A549 (cell line): ENCODE measurements at regions not wholly inside any gene's neighbourhood (a gene's known extent, or its start where the extent isn't known, plus 50 kb on each side); places are given as distances from the start of the nearest gene placed in this dataset.

Source experiments
- ATAC-seq, 2 experiments: fragments of 200-7000 bp in 1 of 2; fragments of >200 bp in 1 of 2; cut with Nextera tagmentation in 1 of 2; cut with Tn5 transposase in 1 of 2; 3 replicates each; pipeline versions ENCODE4 v1.8.0 to v1.9.1; 2018 to 2020; ENCODE audit warnings: mild to moderate bottlenecking in 1 of 2, moderate library complexity in 1 of 2
- CTCF ChIA-PET: fragments of 300-600 bp; sonication (Branson Sonifier 250); formaldehyde crosslinking; extraction: SDS; loops from one replicate; lab custom pipeline; 2021; ENCODE audit warnings: antibody characterized with exemption, inconsistent platforms; lab: Yijun Ruan, JAX
- POLR2A ChIA-PET: fragments of 350-600 bp; formaldehyde crosslinking; extraction: SDS; loops from one replicate; lab custom pipeline; 2021; ENCODE audit warnings: antibody characterized with exemption, inconsistent platforms; lab: Yijun Ruan, JAX
- DNase-seq, 2 experiments: peaks; one replicate each; pipeline versions ENCODE4 v3.0.0 to v3.0.0-alpha.2; 2011 to 2016; ENCODE audit warnings: low read depth in 1 of 2, low spot score in 1 of 2
- FAIRE-seq: peaks from 2 replicates; lab custom pipeline; 2011; peaks lifted over from hg19 to GRCh38; lab: Jason Lieb, UNC
- H3K27ac ChIP-seq, 2 experiments: fragments of >200 bp; sonication (Bioruptor Twin); formaldehyde crosslinking; 3 replicates each; pipeline ENCODE4 v1.5.1; 2016 to 2017
- H3K4me1 ChIP-seq: fragments of >200 bp; sonication (Bioruptor Twin); formaldehyde crosslinking; 3 replicates; pipeline ENCODE4 v1.6.1; 2016
- H3K4me2 ChIP-seq: fragments of >200 bp; sonication (Bioruptor Twin); formaldehyde crosslinking; 3 replicates; pipeline ENCODE4 v1.6.1; 2016
- H3K4me3 ChIP-seq: fragments of >200 bp; sonication (Bioruptor Twin); formaldehyde crosslinking; 3 replicates; pipeline ENCODE4 v1.5.1; 2016
- H3K9me3 ChIP-seq: fragments of >200 bp; sonication (Bioruptor Twin); formaldehyde crosslinking; 3 replicates; pipeline ENCODE4 v1.6.1; 2016
- BHLHE40 ChIP-seq: IDR thresholded peaks from 2 replicates; pipeline ENCODE4 v1.6.1; 2012; ENCODE audit warnings: low read depth, low read length, inconsistent platforms
- CEBPB ChIP-seq, 2 experiments: fragments of >200 bp in 1 of 2; sonication (Bioruptor Twin) in 1 of 2; formaldehyde crosslinking in 1 of 2; IDR thresholded peaks; 2 replicates each; pipeline ENCODE4 v1.6.1; 2012 to 2016
- CHD2 ChIP-seq: fragments of 150-350 bp; IDR thresholded peaks from 2 replicates; pipeline ENCODE4 v1.6.1; 2014; ENCODE audit warnings: low read length; ENCODE audit not compliant: partially characterized antibody
- EP300 ChIP-seq, 2 experiments: fragments of >200 bp; sonication (Bioruptor Twin); formaldehyde crosslinking; IDR thresholded peaks; 2 replicates in 1 of 2; 3 replicates in 1 of 2; pipeline ENCODE4 v1.6.1; 2016 to 2017
- ESRRA ChIP-seq: fragments of 150-350 bp; IDR thresholded peaks from 2 replicates; pipeline ENCODE4 v1.6.1; 2014; ENCODE audit warnings: mild to moderate bottlenecking, low read length, borderline replicate concordance
- HDAC2 ChIP-seq: fragments of 200-600 bp; sonication (generic); IDR thresholded peaks from 2 replicates; pipeline ENCODE4 v1.6.1; 2016
- HEYL ChIP-seq: fragments of 250-450 bp; sonication (Bioruptor Pico); IDR thresholded peaks from 2 replicates; pipeline ENCODE4 v1.8.0; 2021; ENCODE audit warnings: mild to moderate bottlenecking, moderate library complexity
- HOXA7 ChIP-seq: fragments of 250-450 bp; sonication (Bioruptor Pico); IDR thresholded peaks from 2 replicates; pipeline ENCODE4 v1.5.0; 2020; ENCODE audit warnings: mild to moderate bottlenecking, moderate library complexity
- HOXB13 ChIP-seq: fragments of 250-450 bp; sonication (Bioruptor Pico); IDR thresholded peaks from 2 replicates; pipeline ENCODE4 v1.5.0; 2020; ENCODE audit warnings: low read depth, mild to moderate bottlenecking, moderate library complexity
- HOXB5 ChIP-seq: fragments of 250-450 bp; sonication (Bioruptor Pico); IDR thresholded peaks from 2 replicates; pipeline ENCODE4 v1.5.0; 2020; ENCODE audit warnings: mild to moderate bottlenecking, moderate library complexity
- MAFK ChIP-seq: fragments of 450-650 bp; IDR thresholded peaks from 2 replicates; pipeline ENCODE4 v1.6.1; 2014; ENCODE audit not compliant: partially characterized antibody
- MAZ ChIP-seq: fragments of 150-350 bp; IDR thresholded peaks from 2 replicates; pipeline ENCODE4 v1.6.1; 2014; ENCODE audit warnings: antibody characterized with exemption, low read depth, low read length, borderline replicate concordance
- NPAS2 ChIP-seq: fragments of 250-450 bp; sonication (Bioruptor Pico); IDR thresholded peaks from 2 replicates; pipeline ENCODE4 v1.8.0; 2022; ENCODE audit warnings: mild to moderate bottlenecking, moderate library complexity, borderline replicate concordance
- PHF8 ChIP-seq: fragments of 200-600 bp; sonication (generic); IDR thresholded peaks from 2 replicates; pipeline ENCODE4 v1.6.1; 2016; ENCODE audit warnings: low read depth, mild to moderate bottlenecking, antibody characterized with exemption, moderate library complexity, borderline replicate concordance
- POLR2A ChIP-seq: IDR thresholded peaks from 2 replicates; pipeline ENCODE4 v1.6.1; 2012; ENCODE audit warnings: mild to moderate bottlenecking, low read length
- POLR2AphosphoS2 ChIP-seq: conservative IDR thresholded peaks from 2 replicates; pipeline ENCODE4 v1.6.1; 2012; ENCODE audit warnings: low read length, improper control_type of control experiment, inconsistent platforms
- RCOR1 ChIP-seq: fragments of 150-350 bp; IDR thresholded peaks from 2 replicates; pipeline ENCODE4 v1.6.1; 2014; ENCODE audit warnings: antibody characterized with exemption, low read length, low read depth
- RFX5 ChIP-seq: fragments of 450-650 bp; IDR thresholded peaks from 2 replicates; pipeline ENCODE4 v1.7.1; 2014; ENCODE audit warnings: antibody characterized with exemption, mild to moderate bottlenecking, moderate library complexity
- TFCP2L1 ChIP-seq: fragments of 250-450 bp; sonication (Bioruptor Pico); IDR thresholded peaks from 2 replicates; pipeline ENCODE4 v1.5.0; 2021; ENCODE audit warnings: mild to moderate bottlenecking
- ZNF302 ChIP-seq: fragments of 250-450 bp; sonication (Bioruptor Pico); IDR thresholded peaks from 2 replicates; pipeline ENCODE4 v1.9.0; 2021; ENCODE audit warnings: inconsistent platforms, mild to moderate bottlenecking, moderate library complexity
- WGBS: methylation state at CpG from one replicate; pipeline ENCODE4 v1.1.6; 2017; ENCODE audit errors: missing lambda C conversion rate; 5-methylcytosine and 5-hydroxymethylcytosine counted together
- TF ChIP-seq, protein P1 (sequence below): fragments of 250-450 bp; sonication (Bioruptor Pico); IDR thresholded peaks from 2 replicates; pipeline ENCODE4 v1.5.0; 2021; ENCODE audit warnings: mild to moderate bottlenecking, moderate library complexity, borderline replicate concordance
- TF ChIP-seq, protein P2 (sequence below): fragments of 250-450 bp; sonication (Bioruptor Pico); IDR thresholded peaks from 2 replicates; pipeline ENCODE4 v1.5.0; 2020; ENCODE audit warnings: low read depth, mild to moderate bottlenecking, moderate library complexity
- TF ChIP-seq, protein P3 (sequence below): IDR thresholded peaks from 2 replicates; pipeline ENCODE4 v1.6.1; 2012
- TF ChIP-seq, protein P4 (sequence below): fragments of 150-350 bp; IDR thresholded peaks from 2 replicates; pipeline ENCODE4 v1.6.1; 2014; ENCODE audit warnings: low read depth, mild to moderate bottlenecking, low read length
- TF ChIP-seq, protein P5 (sequence below): fragments of >200 bp; sonication (Bioruptor Twin); formaldehyde crosslinking; IDR thresholded peaks from 3 replicates; pipeline ENCODE4 v1.5.1; 2016

- Histone ChIP-seq H3K27ac (no peak overlapping the region), H3K4me2 (no peak overlapping the region), H3K4me1 (no peaks in the 10 kb centered on the region), H3K9me3 (no peaks in the 10 kb centered on the region), H3K4me3 (no peak overlapping the region)
- WGBS, result 23% methylated on average over 2 of the region's 2 CpGs
- FAIRE-seq (no peak), ATAC-seq (no peak), DNase-seq (no peak)
- ChIA-PET POLR2A (no interaction called here), CTCF (no interaction called here)
- TF ChIP-seq HOXA7 (CRISPR knock-in tag), result no peak
- TF ChIP-seq, protein P1, sequence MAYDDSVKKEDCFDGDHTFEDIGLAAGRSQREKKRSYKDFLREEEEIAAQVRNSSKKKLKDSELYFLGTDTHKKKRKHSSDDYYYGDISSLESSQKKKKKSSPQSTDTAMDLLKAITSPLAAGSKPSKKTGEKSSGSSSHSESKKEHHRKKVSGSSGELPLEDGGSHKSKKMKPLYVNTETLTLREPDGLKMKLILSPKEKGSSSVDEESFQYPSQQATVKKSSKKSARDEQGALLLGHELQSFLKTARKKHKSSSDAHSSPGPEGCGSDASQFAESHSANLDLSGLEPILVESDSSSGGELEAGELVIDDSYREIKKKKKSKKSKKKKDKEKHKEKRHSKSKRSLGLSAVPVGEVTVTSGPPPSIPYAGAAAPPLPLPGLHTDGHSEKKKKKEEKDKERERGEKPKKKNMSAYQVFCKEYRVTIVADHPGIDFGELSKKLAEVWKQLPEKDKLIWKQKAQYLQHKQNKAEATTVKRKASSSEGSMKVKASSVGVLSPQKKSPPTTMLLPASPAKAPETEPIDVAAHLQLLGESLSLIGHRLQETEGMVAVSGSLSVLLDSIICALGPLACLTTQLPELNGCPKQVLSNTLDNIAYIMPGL (CRISPR knock-in tag), result no peak
- TF ChIP-seq MAZ, result no peak
- TF ChIP-seq MAFK, result no peak
- TF ChIP-seq ZNF302 (CRISPR knock-in tag), result no peak
- TF ChIP-seq HDAC2, result no peak
- no peak for TF ChIP-seq CHD2
- no peak for TF ChIP-seq RFX5
- TF ChIP-seq HOXB5, result no peak
- TF ChIP-seq TFCP2L1, result no peak
- TF ChIP-seq HOXB13 (CRISPR knock-in tag), result no peak
- no peak for TF ChIP-seq BHLHE40
- TF ChIP-seq POLR2A, result no peak
- TF ChIP-seq HEYL (CRISPR knock-in tag), result no peak
- TF ChIP-seq PHF8, result no peak
- TF ChIP-seq POLR2AphosphoS2, result no peak
- TF ChIP-seq NPAS2 (CRISPR knock-in tag), result no peak
- no peak for TF ChIP-seq ESRRA
Measured at GRCh38 chr2:183919926-183920325, 678.4 kb upstream of the ZNF804A start.

- TF ChIP-seq, protein P2, sequence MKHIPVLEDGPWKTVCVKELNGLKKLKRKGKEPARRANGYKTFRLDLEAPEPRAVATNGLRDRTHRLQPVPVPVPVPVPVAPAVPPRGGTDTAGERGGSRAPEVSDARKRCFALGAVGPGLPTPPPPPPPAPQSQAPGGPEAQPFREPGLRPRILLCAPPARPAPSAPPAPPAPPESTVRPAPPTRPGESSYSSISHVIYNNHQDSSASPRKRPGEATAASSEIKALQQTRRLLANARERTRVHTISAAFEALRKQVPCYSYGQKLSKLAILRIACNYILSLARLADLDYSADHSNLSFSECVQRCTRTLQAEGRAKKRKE (CRISPR knock-in tag), result no peak
- TF ChIP-seq CEBPB (IDR thresholded peaks at IDR 0.05), result peak; percentile 47 to 57; a peak in 2 of 4 replicates
- Histone ChIP-seq H3K4me2 (no peak overlapping the region), H3K27ac (no peak overlapping the region), H3K4me3 (no peak overlapping the region), H3K4me1 (no peaks in the 10 kb centered on the region), H3K9me3 (no peaks in the 10 kb centered on the region)
- WGBS, result 38% methylated on average over 1 of the region's 1 CpG
- DNase-seq (no peak), ATAC-seq (no peak), FAIRE-seq (no peak)
- ChIA-PET CTCF (no interaction called here), POLR2A (no interaction called here)
Measured at GRCh38 chr2:183925281-183925680, 673.0 kb upstream of the ZNF804A start.

GRCh38 chr2:183926433-183926832 is 671.9 kb upstream of the ZNF804A start:
- CTCF ChIA-PET, result no interaction called here
- ATAC-seq (no peak), FAIRE-seq (no peak), DNase-seq (no peak)
- Histone ChIP-seq H3K4me1 (no peaks in the 10 kb centered on the region), H3K4me3 (no peak overlapping the region), H3K9me3 (no peaks in the 10 kb centered on the region), H3K4me2 (no peak overlapping the region), H3K27ac (no peak overlapping the region)
- TF ChIP-seq, protein P3, sequence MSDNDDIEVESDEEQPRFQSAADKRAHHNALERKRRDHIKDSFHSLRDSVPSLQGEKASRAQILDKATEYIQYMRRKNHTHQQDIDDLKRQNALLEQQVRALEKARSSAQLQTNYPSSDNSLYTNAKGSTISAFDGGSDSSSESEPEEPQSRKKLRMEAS, result no peak
- TF ChIP-seq HOXB5 (no peak), HDAC2 (no peak), RCOR1 (no peak), EP300 (IDR thresholded peaks at IDR 0.05) (no peak), NPAS2 (CRISPR knock-in tag) (no peak)
- TF ChIP-seq, protein P4, sequence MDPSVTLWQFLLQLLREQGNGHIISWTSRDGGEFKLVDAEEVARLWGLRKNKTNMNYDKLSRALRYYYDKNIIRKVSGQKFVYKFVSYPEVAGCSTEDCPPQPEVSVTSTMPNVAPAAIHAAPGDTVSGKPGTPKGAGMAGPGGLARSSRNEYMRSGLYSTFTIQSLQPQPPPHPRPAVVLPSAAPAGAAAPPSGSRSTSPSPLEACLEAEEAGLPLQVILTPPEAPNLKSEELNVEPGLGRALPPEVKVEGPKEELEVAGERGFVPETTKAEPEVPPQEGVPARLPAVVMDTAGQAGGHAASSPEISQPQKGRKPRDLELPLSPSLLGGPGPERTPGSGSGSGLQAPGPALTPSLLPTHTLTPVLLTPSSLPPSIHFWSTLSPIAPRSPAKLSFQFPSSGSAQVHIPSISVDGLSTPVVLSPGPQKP, result no peak
- TF ChIP-seq, protein P5, sequence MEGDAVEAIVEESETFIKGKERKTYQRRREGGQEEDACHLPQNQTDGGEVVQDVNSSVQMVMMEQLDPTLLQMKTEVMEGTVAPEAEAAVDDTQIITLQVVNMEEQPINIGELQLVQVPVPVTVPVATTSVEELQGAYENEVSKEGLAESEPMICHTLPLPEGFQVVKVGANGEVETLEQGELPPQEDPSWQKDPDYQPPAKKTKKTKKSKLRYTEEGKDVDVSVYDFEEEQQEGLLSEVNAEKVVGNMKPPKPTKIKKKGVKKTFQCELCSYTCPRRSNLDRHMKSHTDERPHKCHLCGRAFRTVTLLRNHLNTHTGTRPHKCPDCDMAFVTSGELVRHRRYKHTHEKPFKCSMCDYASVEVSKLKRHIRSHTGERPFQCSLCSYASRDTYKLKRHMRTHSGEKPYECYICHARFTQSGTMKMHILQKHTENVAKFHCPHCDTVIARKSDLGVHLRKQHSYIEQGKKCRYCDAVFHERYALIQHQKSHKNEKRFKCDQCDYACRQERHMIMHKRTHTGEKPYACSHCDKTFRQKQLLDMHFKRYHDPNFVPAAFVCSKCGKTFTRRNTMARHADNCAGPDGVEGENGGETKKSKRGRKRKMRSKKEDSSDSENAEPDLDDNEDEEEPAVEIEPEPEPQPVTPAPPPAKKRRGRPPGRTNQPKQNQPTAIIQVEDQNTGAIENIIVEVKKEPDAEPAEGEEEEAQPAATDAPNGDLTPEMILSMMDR, result no peak
- TF ChIP-seq, protein P1 (CRISPR knock-in tag), result no peak
- POLR2A ChIA-PET, result no interaction called here
- WGBS, result 33% methylated on average over 1 of the region's 1 CpG
